GM10266 (cell line): ENCODE measurements at regions not wholly inside any gene's neighbourhood (a gene's known extent, or its start where the extent isn't known, plus 50 kb on each side); places are given as distances from the start of the nearest gene placed in this dataset.

Source experiments
- DNase-seq: peaks from one replicate; pipeline ENCODE4 v3.0.0; 2012; ENCODE audit errors: extremely low spot score
- TF ChIP-seq, protein P1 (sequence below): IDR thresholded peaks from 2 replicates; pipeline ENCODE4 v1.5.1; 2012; ENCODE audit warnings: mild to moderate bottlenecking, low read depth; ENCODE audit not compliant: control insufficient read depth, insufficient read depth; ENCODE audit errors: missing control alignments

DNA sequence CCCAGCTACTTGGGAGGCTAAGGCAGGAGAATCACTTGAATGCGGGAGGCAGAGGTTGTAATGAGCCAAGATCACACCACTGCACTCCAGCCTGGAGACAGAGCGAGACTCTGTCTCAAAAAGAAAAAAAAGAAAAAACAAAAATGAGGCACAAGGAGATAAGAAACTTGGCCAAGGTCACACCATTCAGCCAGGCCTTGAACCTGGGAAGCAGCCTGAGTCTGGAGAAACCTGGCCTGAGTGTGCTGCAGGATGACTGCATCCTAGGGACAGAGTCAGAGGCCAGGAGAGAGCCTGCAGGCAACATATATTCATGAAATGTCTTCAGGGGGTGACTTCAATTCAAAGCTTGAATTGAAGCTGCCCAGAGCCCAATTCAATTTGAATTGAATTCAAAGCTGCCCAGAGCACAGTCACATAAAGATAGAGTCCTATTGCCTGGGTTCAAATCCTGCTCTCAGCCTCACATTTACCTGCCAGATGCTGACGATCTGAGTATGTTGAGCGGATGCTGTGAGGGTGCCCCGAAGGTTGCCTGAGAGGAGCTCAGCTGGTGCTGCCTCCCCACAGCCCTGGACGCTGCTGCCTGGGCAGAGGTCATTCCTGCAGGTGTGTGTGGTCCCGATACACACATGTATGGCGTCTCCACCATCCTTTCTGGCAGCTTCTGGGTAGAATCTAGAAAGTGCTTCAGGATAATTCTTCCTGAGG lies 307.7 kb downstream of the AJAP1 start:
- TF ChIP-seq, protein P1, sequence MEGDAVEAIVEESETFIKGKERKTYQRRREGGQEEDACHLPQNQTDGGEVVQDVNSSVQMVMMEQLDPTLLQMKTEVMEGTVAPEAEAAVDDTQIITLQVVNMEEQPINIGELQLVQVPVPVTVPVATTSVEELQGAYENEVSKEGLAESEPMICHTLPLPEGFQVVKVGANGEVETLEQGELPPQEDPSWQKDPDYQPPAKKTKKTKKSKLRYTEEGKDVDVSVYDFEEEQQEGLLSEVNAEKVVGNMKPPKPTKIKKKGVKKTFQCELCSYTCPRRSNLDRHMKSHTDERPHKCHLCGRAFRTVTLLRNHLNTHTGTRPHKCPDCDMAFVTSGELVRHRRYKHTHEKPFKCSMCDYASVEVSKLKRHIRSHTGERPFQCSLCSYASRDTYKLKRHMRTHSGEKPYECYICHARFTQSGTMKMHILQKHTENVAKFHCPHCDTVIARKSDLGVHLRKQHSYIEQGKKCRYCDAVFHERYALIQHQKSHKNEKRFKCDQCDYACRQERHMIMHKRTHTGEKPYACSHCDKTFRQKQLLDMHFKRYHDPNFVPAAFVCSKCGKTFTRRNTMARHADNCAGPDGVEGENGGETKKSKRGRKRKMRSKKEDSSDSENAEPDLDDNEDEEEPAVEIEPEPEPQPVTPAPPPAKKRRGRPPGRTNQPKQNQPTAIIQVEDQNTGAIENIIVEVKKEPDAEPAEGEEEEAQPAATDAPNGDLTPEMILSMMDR: no peak
- DNase-seq: no peak

- TF ChIP-seq, protein P1: no peak
- no peak for DNase-seq
Observed at GRCh38 chr1:4960782-4961475, 306.5 kb downstream of the AJAP1 start.

DNA sequence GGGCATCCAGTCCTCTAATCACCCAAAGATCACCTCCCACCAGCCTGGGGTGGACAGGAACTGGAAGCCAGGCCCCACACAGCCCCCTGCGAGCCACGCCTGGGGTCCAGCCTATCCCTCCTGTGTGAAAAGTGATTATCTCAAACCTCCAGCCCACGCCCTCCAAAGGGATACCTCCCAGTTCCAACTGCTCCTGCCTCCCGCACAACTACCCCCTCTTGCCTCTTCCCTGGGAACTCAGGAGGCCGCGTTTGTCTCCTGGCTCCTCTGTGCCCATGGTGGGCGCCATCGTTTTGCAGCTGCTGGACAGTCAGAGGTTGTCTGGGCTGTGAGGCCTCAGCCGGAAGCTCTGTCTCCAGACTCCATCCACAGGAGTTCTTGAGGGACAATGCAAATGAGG lies 305.9 kb downstream of the AJAP1 start:
- TF ChIP-seq, protein P1: no peak

DNA sequence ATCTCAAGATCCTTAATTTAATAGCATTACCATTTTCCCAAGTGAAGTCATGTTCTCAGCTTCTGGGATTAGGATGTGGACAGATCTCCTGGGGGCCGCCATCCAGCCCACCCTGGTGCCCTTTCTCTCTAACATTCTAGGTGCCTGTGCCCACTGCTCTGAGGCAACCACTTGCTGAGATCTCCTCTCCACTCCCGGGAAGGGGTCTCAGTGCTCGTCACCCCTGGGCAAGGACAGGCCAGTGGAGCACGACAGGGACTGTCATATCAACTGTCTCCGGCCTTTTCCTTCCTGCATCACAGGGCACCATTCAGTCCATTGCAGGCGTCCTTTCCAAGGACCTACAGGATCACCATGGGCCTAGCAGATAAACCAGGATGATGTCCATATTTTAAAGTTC lies 304.8 kb downstream of the AJAP1 start:
- TF ChIP-seq, protein P1: no peak
- DNase-seq: no peak

More for the DNA sequence above, 305.9 kb downstream of the AJAP1 start:
- DNase-seq: no peak

- TF ChIP-seq, protein P1: no peak
- no peak for DNase-seq
Observed at GRCh38 chr1:4957027-4957426, 302.6 kb downstream of the AJAP1 start.

GRCh38 chr1:4954392-4954791 lies 300.0 kb downstream of the AJAP1 start:
- TF ChIP-seq, protein P1: no peak
- DNase-seq: no peak

- TF ChIP-seq, protein P1: no peak
- no peak for DNase-seq
Observed at GRCh38 chr1:4951601-4952000, 297.2 kb downstream of the AJAP1 start.
